VCaP (cell line): ENCODE measurements at regions not wholly inside any gene's neighbourhood (a gene's known extent, or its start where the extent isn't known, plus 50 kb on each side); places are given as distances from the start of the nearest gene placed in this dataset.

Experiments used
- H3K27ac ChIP-seq: fragments of 450-650 bp; 2 replicates; pipeline ENCODE4 v1.5.1; 2017
- CTCF ChIP-seq: fragments of 450-650 bp; conservative IDR thresholded peaks from 2 replicates; pipeline ENCODE4 v1.5.1; 2017; ENCODE audit warnings: mild to moderate bottlenecking, moderate library complexity

- no peak overlapping the region for H3K27ac ChIP-seq
- TF ChIP-seq CTCF = no peak
Measured at GRCh38 chr15:87508086-87508485, 748.5 kb downstream of the NTRK3 start.

GRCh38 chr15:87502173-87502572 is 754.4 kb downstream of the NTRK3 start:
- no peak for TF ChIP-seq CTCF

GRCh38 chr15:87500240-87500639 is 756.3 kb downstream of the NTRK3 start:
- no peak for TF ChIP-seq CTCF
- H3K27ac ChIP-seq = no peak overlapping the region

More at GRCh38 chr15:87502173-87502572, 754.4 kb downstream of the NTRK3 start:
- H3K27ac ChIP-seq = no peak overlapping the region

GRCh38 chr15:87498560-87498959 is 758.0 kb downstream of the NTRK3 start:
- TF ChIP-seq CTCF = no peak
- H3K27ac ChIP-seq = no peak overlapping the region

GRCh38 chr15:87496795-87497194 is 759.7 kb downstream of the NTRK3 start:
- H3K27ac ChIP-seq = no peak overlapping the region
- TF ChIP-seq CTCF = no peak

- no peak for TF ChIP-seq CTCF
- no peak overlapping the region for H3K27ac ChIP-seq
Measured at GRCh38 chr15:87496109-87496508, 760.4 kb downstream of the NTRK3 start.

GRCh38 chr15:87493803-87494202 is 762.7 kb downstream of the NTRK3 start:
- no peak overlapping the region for H3K27ac ChIP-seq
- TF ChIP-seq CTCF = no peak

- no peak overlapping the region for H3K27ac ChIP-seq
- no peak for TF ChIP-seq CTCF
Measured at GRCh38 chr15:87492321-87492720, 764.2 kb downstream of the NTRK3 start.
